ENCODE measurements at regions not wholly inside any gene's neighbourhood (a gene's known extent, or its start where the extent isn't known, plus 50 kb on each side); places are given as distances from the start of the nearest gene placed in this dataset.

- H3K27ac Mint-ChIP-seq, result no peak overlapping the region
- no peak for TF ChIP-seq CTCF (IDR thresholded peaks at IDR 0.05; ENCODE audit: unreplicated experiment)
- no peaks in the 10 kb centered on the region for H3K27me3 Mint-ChIP-seq (ENCODE audit: low read depth)
- no peak for DNase-seq (ENCODE audit: low spot score in 2 of 2, unreplicated experiment in 2 of 2)
- H3K9me3 Mint-ChIP-seq, result no peaks in the 10 kb centered on the region
- H3K4me1 Mint-ChIP-seq, result no peaks in the 10 kb centered on the region
- H3K4me3 Mint-ChIP-seq, result no peak overlapping the region
- no peaks in the 10 kb centered on the region for H3K36me3 Mint-ChIP-seq
These were observed 182.1 kb downstream of the NECTIN3 start for GRCh38 chr3:111253733-111254132.

GRCh38 chr3:111260878-111261277 is 189.3 kb downstream of the NECTIN3 start:
- Mint-ChIP-seq H3K27ac (no peak overlapping the region), H3K9me3 (peaks cover 42% of the 10 kb centered on the region), H3K27me3 (ENCODE audit: low read depth) (no peaks in the 10 kb centered on the region), H3K4me1 (no peaks in the 10 kb centered on the region), H3K4me3 (no peak overlapping the region), H3K36me3 (peaks cover 3% of the 10 kb centered on the region)
- no peak for TF ChIP-seq CTCF (IDR thresholded peaks at IDR 0.05; ENCODE audit: unreplicated experiment)
- no peak for DNase-seq (ENCODE audit: low spot score in 2 of 2, unreplicated experiment in 2 of 2)

DNA sequence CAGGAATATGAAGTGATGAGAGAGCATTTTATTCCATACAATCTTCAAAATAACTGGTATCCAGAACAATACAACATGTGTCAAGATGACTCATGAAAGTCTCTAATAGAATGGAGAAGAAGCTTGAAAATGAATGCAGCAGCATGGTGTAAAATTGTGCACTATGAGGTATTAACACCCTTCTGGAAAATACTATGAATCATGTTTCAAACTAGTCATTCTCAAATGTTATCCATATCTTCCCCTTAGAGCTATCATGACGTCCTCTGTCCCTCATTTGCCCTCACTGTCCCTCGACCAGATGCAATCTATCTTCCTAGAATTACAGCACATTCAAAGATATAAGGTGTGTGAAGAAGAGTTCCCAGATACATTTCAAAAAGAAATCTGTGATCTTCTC is 198.2 kb downstream of the NECTIN3 start:
- no peaks in the 10 kb centered on the region for H3K27me3 Mint-ChIP-seq (ENCODE audit: low read depth)
- no peak for DNase-seq (ENCODE audit: low spot score in 2 of 2, unreplicated experiment in 2 of 2)
- no peak overlapping the region for H3K4me3 Mint-ChIP-seq
- no peak for TF ChIP-seq CTCF (IDR thresholded peaks at IDR 0.05; ENCODE audit: unreplicated experiment)
- H3K36me3 Mint-ChIP-seq, result no peaks in the 10 kb centered on the region
- peaks cover 6% of the 10 kb centered on the region for H3K4me1 Mint-ChIP-seq
- H3K27ac Mint-ChIP-seq, result no peak overlapping the region
- H3K9me3 Mint-ChIP-seq, result peaks cover 20% of the 10 kb centered on the region

GRCh38 chr3:111277226-111277625 is 205.6 kb downstream of the NECTIN3 start:
- no peak for TF ChIP-seq CTCF (IDR thresholded peaks at IDR 0.05; ENCODE audit: unreplicated experiment)
- H3K36me3 Mint-ChIP-seq, result no peaks in the 10 kb centered on the region
- no peaks in the 10 kb centered on the region for H3K9me3 Mint-ChIP-seq
- H3K27me3 Mint-ChIP-seq (ENCODE audit: low read depth), result no peaks in the 10 kb centered on the region
- peak overlapping the region; percentile 22 for H3K4me3 Mint-ChIP-seq
- H3K4me1 Mint-ChIP-seq, result peaks cover 29% of the 10 kb centered on the region
- no peak for DNase-seq (ENCODE audit: low spot score in 2 of 2, unreplicated experiment in 2 of 2)
- peak overlapping the region; percentile 58 for H3K27ac Mint-ChIP-seq

- Mint-ChIP-seq H3K4me3 (no peak overlapping the region), H3K9me3 (no peaks in the 10 kb centered on the region), H3K27me3 (ENCODE audit: low read depth) (no peaks in the 10 kb centered on the region), H3K4me1 (peaks cover 29% of the 10 kb centered on the region), H3K27ac (no peak overlapping the region), H3K36me3 (no peaks in the 10 kb centered on the region)
- no peak for TF ChIP-seq CTCF (IDR thresholded peaks at IDR 0.05; ENCODE audit: unreplicated experiment)
- no peak for DNase-seq (ENCODE audit: low spot score in 2 of 2, unreplicated experiment in 2 of 2)
These were observed 207.3 kb downstream of the NECTIN3 start for GRCh38 chr3:111278959-111279358.

DNA sequence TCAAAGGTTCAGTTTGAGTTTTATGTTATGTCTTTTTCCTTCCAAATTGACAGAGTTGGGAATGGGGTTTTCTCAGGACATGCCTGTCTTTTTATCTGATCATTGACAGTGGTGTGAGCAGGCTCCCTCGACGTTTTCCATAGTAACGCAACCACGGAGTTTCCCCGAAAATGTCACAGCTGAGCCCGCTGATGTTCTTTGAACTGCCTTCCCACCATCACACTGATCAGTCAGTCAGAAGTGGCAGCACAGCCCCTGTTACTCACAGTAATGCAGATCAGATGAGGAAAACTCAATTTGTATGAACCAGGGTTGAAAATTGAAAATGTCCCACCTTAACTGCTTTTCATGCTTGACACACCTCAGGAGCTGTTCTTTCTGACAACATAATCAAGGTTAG is 210.4 kb downstream of the NECTIN3 start:
- Mint-ChIP-seq H3K27me3 (ENCODE audit: low read depth) (no peaks in the 10 kb centered on the region), H3K4me1 (peaks cover 7% of the 10 kb centered on the region), H3K27ac (no peak overlapping the region), H3K36me3 (no peaks in the 10 kb centered on the region), H3K4me3 (no peak overlapping the region), H3K9me3 (no peaks in the 10 kb centered on the region)
- no peak for TF ChIP-seq CTCF (IDR thresholded peaks at IDR 0.05; ENCODE audit: unreplicated experiment)
- DNase-seq (ENCODE audit: low spot score in 2 of 2, unreplicated experiment in 2 of 2), result no peak

Measured in mesothelial cell of epicardium (in vitro differentiated cells).